WTC11 (cell line): ENCODE measurements at regions not wholly inside any gene's neighbourhood (a gene's known extent, or its start where the extent isn't known, plus 50 kb on each side); places are given as distances from the start of the nearest gene placed in this dataset.

Experiments used
- ATAC-seq: fragments of 200-7000 bp; cut with Tn5 transposase; 2 replicates; pipeline ENCODE4 v1.10.0; 2021; ENCODE audit warnings: mild to moderate bottlenecking, moderate library complexity
- CTCF ChIA-PET: fragments of 300-600 bp; sonication (Branson Sonifier 250); formaldehyde crosslinking; loops from one replicate; lab custom pipeline; 2021; ENCODE audit warnings: antibody characterized with exemption; lab: Charles Lee
- POLR2A ChIA-PET: fragments of 350-600 bp; sonication (Branson Sonifier 250); formaldehyde crosslinking; loops from one replicate; lab custom pipeline; 2021; ENCODE audit warnings: antibody characterized with exemption; lab: Charles Lee
- DNase-seq: peaks from one replicate; pipeline ENCODE4 v3.0.0; 2021; ENCODE audit warnings: low spot score
- H3K27ac Mint-ChIP-seq: 2 replicates; pipeline ENCODE4 v1.8.0; 2021; ENCODE audit warnings: mixed read lengths
- H3K27me3 Mint-ChIP-seq: 2 replicates; pipeline ENCODE4 v1.8.0; 2021; ENCODE audit warnings: low read depth, mild to moderate bottlenecking, moderate library complexity, mixed read lengths
- H3K36me3 Mint-ChIP-seq: 2 replicates; pipeline ENCODE4 v1.8.0; 2021; ENCODE audit warnings: mixed read lengths
- H3K4me1 Mint-ChIP-seq: 2 replicates; pipeline ENCODE4 v1.8.0; 2022; ENCODE audit warnings: mixed read lengths
- H3K4me3 Mint-ChIP-seq: 2 replicates; pipeline ENCODE4 v1.8.0; 2021; ENCODE audit warnings: mild to moderate bottlenecking, moderate library complexity, mixed read lengths
- H3K9me3 Mint-ChIP-seq: 2 replicates; pipeline ENCODE4 v1.8.0; 2021; ENCODE audit warnings: mixed read lengths
- CBFB ChIP-seq: sonication (generic); formaldehyde crosslinking; IDR thresholded peaks from 2 replicates; pipeline ENCODE4 v1.8.1; 2022; ENCODE audit warnings: mild to moderate bottlenecking, low read depth, missing genetic modification reagents
- FOXK1 ChIP-seq: sonication (generic); formaldehyde crosslinking; IDR thresholded peaks from 2 replicates; pipeline ENCODE4 v1.8.0; 2022; ENCODE audit warnings: mild to moderate bottlenecking, moderate library complexity, missing genetic modification reagents
- HMGA2 ChIP-seq: fragments of 250-450 bp; sonication (Bioruptor Pico); IDR thresholded peaks from 2 replicates; pipeline ENCODE4 v1.4.0; 2021; ENCODE audit warnings: mild to moderate bottlenecking, moderate library complexity
- JAZF1 ChIP-seq: fragments of 250-450 bp; sonication (Bioruptor Pico); IDR thresholded peaks from 2 replicates; pipeline ENCODE4 v1.9.0; 2021; ENCODE audit warnings: moderate library complexity, mild to moderate bottlenecking, inconsistent platforms
- KAT7 ChIP-seq: sonication (generic); formaldehyde crosslinking; IDR thresholded peaks from 2 replicates; pipeline ENCODE4 v1.8.1; 2023; ENCODE audit warnings: missing genetic modification reagents, mild to moderate bottlenecking, borderline replicate concordance
- MXD4 ChIP-seq: fragments of 250-450 bp; sonication (Bioruptor Pico); IDR thresholded peaks from 2 replicates; pipeline ENCODE4 v1.8.0; 2021; ENCODE audit warnings: mild to moderate bottlenecking, moderate library complexity, borderline replicate concordance
- OVOL2 ChIP-seq: fragments of 250-450 bp; sonication (Bioruptor Pico); IDR thresholded peaks from 2 replicates; pipeline ENCODE4 v1.9.0; 2021; ENCODE audit warnings: mild to moderate bottlenecking, borderline replicate concordance
- RELA ChIP-seq: sonication (generic); formaldehyde crosslinking; IDR thresholded peaks from 2 replicates; pipeline ENCODE4 v1.8.1; 2022; ENCODE audit warnings: missing genetic modification reagents, mild to moderate bottlenecking, borderline replicate concordance
- SMAD4 ChIP-seq: sonication (generic); formaldehyde crosslinking; IDR thresholded peaks from 2 replicates; pipeline ENCODE4 v1.8.0; 2022; ENCODE audit warnings: mild to moderate bottlenecking, missing genetic modification reagents
- TCF7 ChIP-seq: sonication (generic); formaldehyde crosslinking; IDR thresholded peaks from 2 replicates; pipeline ENCODE4 v1.8.0; 2022; ENCODE audit warnings: mild to moderate bottlenecking, low read depth, missing genetic modification reagents, moderate library complexity
- TEAD1 ChIP-seq: sonication (generic); formaldehyde crosslinking; IDR thresholded peaks from 2 replicates; pipeline ENCODE4 v1.8.0; 2022; ENCODE audit warnings: mild to moderate bottlenecking, missing genetic modification reagents
- ZNF219 ChIP-seq: sonication (generic); formaldehyde crosslinking; IDR thresholded peaks from 2 replicates; pipeline ENCODE4 v1.8.0; 2023; ENCODE audit warnings: missing genetic modification reagents, mild to moderate bottlenecking, borderline replicate concordance
- ZNF232 ChIP-seq: sonication (generic); formaldehyde crosslinking; IDR thresholded peaks from 2 replicates; pipeline ENCODE4 v1.8.0; 2022; ENCODE audit warnings: mild to moderate bottlenecking, missing genetic modification reagents
- TF ChIP-seq, protein P1 (sequence below): fragments of 250-450 bp; sonication (Bioruptor Pico); IDR thresholded peaks from 2 replicates; pipeline ENCODE4 v1.9.0; 2021; ENCODE audit warnings: mild to moderate bottlenecking
- TF ChIP-seq, protein P2 (sequence below): fragments of 250-450 bp; sonication (Bioruptor Pico); IDR thresholded peaks from 2 replicates; pipeline ENCODE4 v1.9.0; 2021; ENCODE audit warnings: mild to moderate bottlenecking, borderline replicate concordance
- TF ChIP-seq, protein P3 (sequence below): sonication (generic); formaldehyde crosslinking; IDR thresholded peaks from 2 replicates; pipeline ENCODE4 v1.8.1; 2023; ENCODE audit warnings: mild to moderate bottlenecking, moderate library complexity, missing genetic modification reagents
- TF ChIP-seq, protein P4 (sequence below): fragments of 250-450 bp; sonication (Bioruptor Pico); conservative IDR thresholded peaks from 2 replicates; pipeline ENCODE4 v1.9.0; 2021; ENCODE audit warnings: mild to moderate bottlenecking

DNA sequence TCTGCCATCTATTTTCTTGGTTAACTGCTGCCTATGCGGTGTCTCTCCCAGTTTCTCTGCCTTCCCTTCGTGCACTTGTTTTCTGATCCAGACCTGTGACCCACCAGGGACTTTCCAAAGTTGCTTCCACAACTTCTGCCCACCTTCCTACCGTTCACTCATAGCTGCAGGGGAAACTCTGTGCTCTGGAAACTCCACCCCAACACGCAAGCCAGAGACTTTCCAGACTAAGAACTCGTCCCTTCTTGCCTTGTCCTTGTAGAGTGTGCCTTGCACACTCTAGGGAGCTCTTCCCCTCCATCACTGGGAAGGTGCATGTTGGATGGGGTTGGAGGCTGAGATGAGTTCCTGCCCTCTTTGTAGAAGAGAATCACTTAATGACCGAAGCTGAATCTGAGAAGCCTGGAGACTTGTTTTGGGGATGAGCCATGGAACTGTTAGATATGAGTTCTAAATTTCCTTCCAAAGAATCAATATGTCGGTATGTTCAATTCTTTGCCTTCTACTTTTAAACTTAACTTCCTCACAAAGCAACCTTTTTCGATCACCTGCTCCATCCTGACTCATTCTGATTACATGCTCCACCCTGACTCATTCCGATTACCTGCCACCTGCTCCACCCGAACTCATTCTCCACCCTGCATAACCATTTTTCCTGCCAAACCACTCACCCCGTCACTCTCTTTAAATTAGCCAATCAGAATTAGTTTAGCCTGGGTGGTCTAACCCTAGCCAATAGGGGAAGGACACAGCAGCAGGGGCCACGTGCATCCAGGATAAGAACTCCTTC, 82.1 kb upstream of the CAPRIN2 start:
- ATAC-seq: no peak
- TF ChIP-seq OVOL2: no peak

DNA sequence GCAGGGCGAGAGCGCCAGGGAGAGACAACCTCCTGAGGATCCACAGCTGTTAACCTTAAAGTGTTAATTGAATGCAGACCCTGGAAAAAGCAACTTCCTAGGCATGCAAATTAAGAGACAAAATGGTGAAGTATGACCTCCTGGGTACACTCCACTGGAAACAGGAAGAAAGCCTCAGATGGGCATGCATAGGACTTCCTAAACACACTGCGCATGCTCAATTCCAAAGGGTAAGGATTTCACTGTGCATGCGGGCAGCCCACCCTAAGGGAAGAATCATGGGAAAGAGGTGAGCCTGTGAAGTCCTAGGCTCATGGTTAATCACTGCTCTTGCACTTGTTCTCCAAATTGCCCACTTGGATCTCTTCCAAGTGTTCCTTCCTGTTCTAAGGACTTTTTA, 80.5 kb upstream of the CAPRIN2 start:
- Mint-ChIP-seq H3K36me3 (no peaks in the 10 kb centered on the region; the same call in 1 of the 2 replicates), H3K27me3 (peaks cover 16% of the 10 kb centered on the region), H3K4me1 (peaks cover 13% of the 10 kb centered on the region), H3K9me3 (peaks cover 46% of the 10 kb centered on the region), H3K4me3 (no peak overlapping the region), H3K27ac (no peak overlapping the region)
- CTCF ChIA-PET: no interaction called here
- no peak for DNase-seq
- POLR2A ChIA-PET: no interaction called here
- TF ChIP-seq TCF7 (CRISPR knock-in tag) (no peak), ZNF232 (CRISPR knock-in tag) (no peak), FOXK1 (no peak), HMGA2 (CRISPR knock-in tag) (no peak), CBFB (no peak), JAZF1 (no peak), MXD4 (CRISPR knock-in tag) (no peak), TEAD1 (CRISPR knock-in tag) (no peak), ZNF219 (CRISPR knock-in tag) (no peak), KAT7 (CRISPR knock-in tag) (no peak), SMAD4 (CRISPR knock-in tag) (no peak)
- TF ChIP-seq, protein P1, sequence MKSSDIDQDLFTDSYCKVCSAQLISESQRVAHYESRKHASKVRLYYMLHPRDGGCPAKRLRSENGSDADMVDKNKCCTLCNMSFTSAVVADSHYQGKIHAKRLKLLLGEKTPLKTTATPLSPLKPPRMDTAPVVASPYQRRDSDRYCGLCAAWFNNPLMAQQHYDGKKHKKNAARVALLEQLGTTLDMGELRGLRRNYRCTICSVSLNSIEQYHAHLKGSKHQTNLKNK: no peak
- TF ChIP-seq, protein P2, sequence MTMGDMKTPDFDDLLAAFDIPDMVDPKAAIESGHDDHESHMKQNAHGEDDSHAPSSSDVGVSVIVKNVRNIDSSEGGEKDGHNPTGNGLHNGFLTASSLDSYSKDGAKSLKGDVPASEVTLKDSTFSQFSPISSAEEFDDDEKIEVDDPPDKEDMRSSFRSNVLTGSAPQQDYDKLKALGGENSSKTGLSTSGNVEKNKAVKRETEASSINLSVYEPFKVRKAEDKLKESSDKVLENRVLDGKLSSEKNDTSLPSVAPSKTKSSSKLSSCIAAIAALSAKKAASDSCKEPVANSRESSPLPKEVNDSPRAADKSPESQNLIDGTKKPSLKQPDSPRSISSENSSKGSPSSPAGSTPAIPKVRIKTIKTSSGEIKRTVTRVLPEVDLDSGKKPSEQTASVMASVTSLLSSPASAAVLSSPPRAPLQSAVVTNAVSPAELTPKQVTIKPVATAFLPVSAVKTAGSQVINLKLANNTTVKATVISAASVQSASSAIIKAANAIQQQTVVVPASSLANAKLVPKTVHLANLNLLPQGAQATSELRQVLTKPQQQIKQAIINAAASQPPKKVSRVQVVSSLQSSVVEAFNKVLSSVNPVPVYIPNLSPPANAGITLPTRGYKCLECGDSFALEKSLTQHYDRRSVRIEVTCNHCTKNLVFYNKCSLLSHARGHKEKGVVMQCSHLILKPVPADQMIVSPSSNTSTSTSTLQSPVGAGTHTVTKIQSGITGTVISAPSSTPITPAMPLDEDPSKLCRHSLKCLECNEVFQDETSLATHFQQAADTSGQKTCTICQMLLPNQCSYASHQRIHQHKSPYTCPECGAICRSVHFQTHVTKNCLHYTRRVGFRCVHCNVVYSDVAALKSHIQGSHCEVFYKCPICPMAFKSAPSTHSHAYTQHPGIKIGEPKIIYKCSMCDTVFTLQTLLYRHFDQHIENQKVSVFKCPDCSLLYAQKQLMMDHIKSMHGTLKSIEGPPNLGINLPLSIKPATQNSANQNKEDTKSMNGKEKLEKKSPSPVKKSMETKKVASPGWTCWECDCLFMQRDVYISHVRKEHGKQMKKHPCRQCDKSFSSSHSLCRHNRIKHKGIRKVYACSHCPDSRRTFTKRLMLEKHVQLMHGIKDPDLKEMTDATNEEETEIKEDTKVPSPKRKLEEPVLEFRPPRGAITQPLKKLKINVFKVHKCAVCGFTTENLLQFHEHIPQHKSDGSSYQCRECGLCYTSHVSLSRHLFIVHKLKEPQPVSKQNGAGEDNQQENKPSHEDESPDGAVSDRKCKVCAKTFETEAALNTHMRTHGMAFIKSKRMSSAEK (CRISPR knock-in tag): no peak
- no peak for ATAC-seq

More for the DNA sequence above, 82.1 kb upstream of the CAPRIN2 start:
- H3K4me1 Mint-ChIP-seq: peaks cover 13% of the 10 kb centered on the region
- DNase-seq: no peak
- no peak overlapping the region for H3K4me3 Mint-ChIP-seq
- no peak overlapping the region for H3K27ac Mint-ChIP-seq
- peaks cover 45% of the 10 kb centered on the region for H3K9me3 Mint-ChIP-seq
- H3K27me3 Mint-ChIP-seq: peaks cover 16% of the 10 kb centered on the region; the same call in 1 of the 2 replicates
- no peaks in the 10 kb centered on the region; the same call in 1 of the 2 replicates for H3K36me3 Mint-ChIP-seq
- ChIA-PET POLR2A (no interaction called here), CTCF (interaction anchor here (1.6 kb wide), 1 partner anchor 14 kb away, joined by 4 read pairs; no protein-coding TSS in a partner anchor)

DNA sequence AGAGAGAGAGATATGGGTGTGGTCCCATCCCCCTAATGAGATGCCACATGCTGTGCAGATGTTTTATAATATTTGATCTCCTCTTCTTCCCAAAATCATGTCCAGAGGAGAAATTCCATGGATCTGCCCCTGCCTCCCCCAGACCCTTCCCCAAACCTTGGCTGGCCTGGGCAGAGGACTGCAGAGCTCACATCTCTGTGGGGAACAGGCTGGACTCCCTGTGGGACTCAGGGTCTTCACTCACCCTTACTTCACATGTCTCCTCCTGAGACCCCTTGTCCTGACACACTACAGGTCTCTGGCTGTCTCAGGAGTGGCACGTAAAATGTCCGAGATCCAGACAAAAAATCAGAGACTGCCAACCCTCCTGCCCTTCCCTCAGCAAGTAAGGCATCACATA, 76.0 kb upstream of the CAPRIN2 start:
- peaks cover 30% of the 10 kb centered on the region for H3K9me3 Mint-ChIP-seq
- no peak for ATAC-seq
- H3K27ac Mint-ChIP-seq: no peak overlapping the region
- no peaks in the 10 kb centered on the region for H3K36me3 Mint-ChIP-seq
- CTCF ChIA-PET: no interaction called here
- H3K4me3 Mint-ChIP-seq: no peak overlapping the region
- no peak for DNase-seq
- POLR2A ChIA-PET: no interaction called here
- H3K27me3 Mint-ChIP-seq: peaks cover 23% of the 10 kb centered on the region
- H3K4me1 Mint-ChIP-seq: peaks cover 14% of the 10 kb centered on the region
- no peak for TF ChIP-seq RELA (CRISPR knock-in tag)
- TF ChIP-seq, protein P3, sequence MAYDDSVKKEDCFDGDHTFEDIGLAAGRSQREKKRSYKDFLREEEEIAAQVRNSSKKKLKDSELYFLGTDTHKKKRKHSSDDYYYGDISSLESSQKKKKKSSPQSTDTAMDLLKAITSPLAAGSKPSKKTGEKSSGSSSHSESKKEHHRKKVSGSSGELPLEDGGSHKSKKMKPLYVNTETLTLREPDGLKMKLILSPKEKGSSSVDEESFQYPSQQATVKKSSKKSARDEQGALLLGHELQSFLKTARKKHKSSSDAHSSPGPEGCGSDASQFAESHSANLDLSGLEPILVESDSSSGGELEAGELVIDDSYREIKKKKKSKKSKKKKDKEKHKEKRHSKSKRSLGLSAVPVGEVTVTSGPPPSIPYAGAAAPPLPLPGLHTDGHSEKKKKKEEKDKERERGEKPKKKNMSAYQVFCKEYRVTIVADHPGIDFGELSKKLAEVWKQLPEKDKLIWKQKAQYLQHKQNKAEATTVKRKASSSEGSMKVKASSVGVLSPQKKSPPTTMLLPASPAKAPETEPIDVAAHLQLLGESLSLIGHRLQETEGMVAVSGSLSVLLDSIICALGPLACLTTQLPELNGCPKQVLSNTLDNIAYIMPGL (CRISPR knock-in tag): no peak
- TF ChIP-seq, protein P4, sequence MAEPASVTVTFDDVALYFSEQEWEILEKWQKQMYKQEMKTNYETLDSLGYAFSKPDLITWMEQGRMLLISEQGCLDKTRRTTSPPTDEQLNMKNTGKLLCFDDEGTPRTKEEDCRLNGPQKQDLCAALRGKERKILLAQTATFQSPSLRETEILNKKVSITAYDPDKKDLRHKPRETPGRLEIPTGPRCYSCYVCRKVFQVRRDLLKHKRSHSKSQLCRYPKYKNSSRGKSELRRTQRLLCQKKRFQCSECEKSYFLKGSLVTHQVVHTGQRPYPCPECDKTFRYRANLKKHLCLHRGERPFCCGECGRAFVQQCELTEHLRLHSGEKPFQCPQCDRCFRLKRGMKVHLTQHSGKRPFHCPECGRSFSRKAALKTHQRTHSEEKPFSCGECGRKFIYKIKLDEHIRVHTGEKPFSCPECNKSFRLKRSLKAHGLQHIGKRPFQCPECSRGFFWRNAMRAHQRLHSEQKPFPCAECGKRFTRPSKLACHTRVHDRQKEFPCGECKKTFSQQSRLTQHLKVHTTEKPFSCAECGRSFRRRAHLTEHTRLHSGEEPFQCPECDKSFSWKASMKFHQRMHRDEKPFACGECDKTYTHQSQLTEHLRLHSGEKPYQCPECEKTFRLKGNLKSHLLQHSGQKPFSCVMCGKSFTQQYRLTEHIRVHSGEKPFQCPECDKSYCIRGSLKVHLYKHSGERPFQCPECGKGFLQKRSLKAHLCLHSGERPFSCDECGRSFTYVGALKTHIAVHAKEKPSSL: no peak
